HEK293 (cell line): ENCODE measurements at regions not wholly inside any gene's neighbourhood (a gene's known extent, or its start where the extent isn't known, plus 50 kb on each side); places are given as distances from the start of the nearest gene placed in this dataset.
A peak's percentile ranks its signal among the peaks of the same experiment; 100 is the strongest.
"Not testable (repeated sequence)": the region's sequence is repeated elsewhere in the genome, so short reads cannot be mapped to it uniquely, and the experiment has no call there.

Experiments
- CTCF ChIA-PET: fragments of 350-600 bp; formaldehyde crosslinking; extraction: SDS; loops from one replicate; lab custom pipeline; 2021; ENCODE audit warnings: antibody characterized with exemption; lab: Yijun Ruan, JAX
- POLR2A ChIA-PET: fragments of 300-600 bp; formaldehyde crosslinking; extraction: SDS; loops from one replicate; lab custom pipeline; 2020; ENCODE audit warnings: antibody characterized with exemption, inconsistent platforms; lab: Yijun Ruan, JAX
- H3K27ac ChIP-seq: fragments of 200-500 bp; sonication (Bioruptor generic); 2 replicates; pipeline ENCODE4 v1.5.1; 2014; ENCODE audit warnings: low read depth, low read length, control low read depth, inconsistent platforms; ENCODE audit errors: extremely low read depth
- H3K36me3 ChIP-seq, 2 experiments: fragments of 200-500 bp in 1 of 2; sonication (Bioruptor generic) in 1 of 2; 1 replicate in 1 of 2; 2 replicates in 1 of 2; pipeline ENCODE4 v1.5.1; 2014 to 2017; ENCODE audit warnings: inconsistent platforms in 2 of 2, low read length in 2 of 2; ENCODE audit not compliant: control insufficient read depth in 2 of 2, insufficient read depth in 1 of 2
- H3K4me1 ChIP-seq: fragments of 200-500 bp; sonication (Bioruptor generic); 2 replicates; pipeline ENCODE4 v1.5.1; 2014; ENCODE audit warnings: mild to moderate bottlenecking, low read length, inconsistent platforms; ENCODE audit not compliant: control insufficient read depth, insufficient read depth
- H3K4me3 ChIP-seq: 2 replicates; pipeline ENCODE4 v1.5.1; 2011; ENCODE audit warnings: low read depth, mild to moderate bottlenecking, control low read depth, low read length, moderate library complexity
- H3K9me3 ChIP-seq: fragments of 200-500 bp; sonication (Bioruptor generic); 2 replicates; pipeline ENCODE4 v1.5.1; 2014; ENCODE audit warnings: low read depth, low read length, inconsistent platforms; ENCODE audit not compliant: control insufficient read depth, insufficient read depth
- GLIS1 ChIP-seq: fragments of 450-650 bp; formaldehyde crosslinking; IDR thresholded peaks from 2 replicates; pipeline ENCODE4 v1.5.1; 2016; ENCODE audit warnings: missing biosample characterization, missing genetic modification characterization
- ZNF335 ChIP-seq: fragments of 450-650 bp; formaldehyde crosslinking; conservative IDR thresholded peaks from 2 replicates; pipeline ENCODE4 v1.5.1; 2016; ENCODE audit warnings: missing biosample characterization, missing genetic modification characterization
- TF ChIP-seq, protein P1 (sequence below): fragments of 450-650 bp; formaldehyde crosslinking; IDR thresholded peaks from 2 replicates; pipeline ENCODE4 v1.5.1; 2017; ENCODE audit warnings: missing biosample characterization, missing genetic modification characterization
- TF ChIP-seq, protein P2 (sequence below): fragments of 450-650 bp; formaldehyde crosslinking; IDR thresholded peaks from 2 replicates; pipeline ENCODE4 v1.5.1; 2017; ENCODE audit warnings: missing biosample characterization, missing genetic modification characterization
- TF ChIP-seq, protein P3 (sequence below): fragments of 450-650 bp; formaldehyde crosslinking; IDR thresholded peaks from 2 replicates; pipeline ENCODE4 v1.5.1; 2016; ENCODE audit warnings: missing biosample characterization, missing genetic modification characterization

DNA sequence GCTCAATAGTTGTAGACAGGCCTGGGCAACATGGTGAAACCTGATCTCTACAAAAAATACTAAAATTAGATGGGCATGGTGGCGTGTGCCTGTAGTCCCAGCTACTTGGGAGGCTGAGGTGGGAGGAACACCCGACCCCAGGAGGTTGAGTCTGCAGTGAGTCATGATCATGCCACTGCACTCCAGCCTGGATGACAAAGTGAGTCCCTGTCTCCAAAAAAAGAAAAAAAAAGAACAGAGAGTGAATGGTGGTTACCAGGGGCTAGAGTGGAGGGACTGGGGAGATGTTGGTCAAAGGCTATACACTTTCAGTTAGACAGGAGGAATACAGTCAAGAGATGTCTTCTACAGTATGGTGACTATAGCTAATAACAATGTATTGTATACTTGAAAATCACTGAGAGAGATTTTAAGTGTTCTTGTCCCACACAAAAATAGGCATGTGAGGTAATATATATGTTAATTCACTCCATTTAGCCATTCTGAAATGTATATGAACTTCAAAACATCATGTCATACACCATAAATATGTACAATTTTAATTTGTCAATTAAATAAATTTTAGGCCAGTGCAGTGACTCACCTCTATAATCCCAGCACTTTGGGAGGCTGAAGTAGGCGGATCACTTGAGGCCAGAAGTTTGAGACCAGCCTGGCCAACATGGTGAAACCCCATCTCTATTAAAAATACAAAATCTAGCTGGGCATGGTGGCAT, 148.6 kb downstream of the CRLF3 start:
- H3K36me3 ChIP-seq, H3K27ac ChIP-seq, H3K4me1 ChIP-seq, H3K9me3 ChIP-seq, CTCF ChIA-PET, POLR2A ChIA-PET, H3K4me3 ChIP-seq: not testable (repeated sequence)
- TF ChIP-seq GLIS1 (tag by site-specific recombination): peak; percentile 48

DNA sequence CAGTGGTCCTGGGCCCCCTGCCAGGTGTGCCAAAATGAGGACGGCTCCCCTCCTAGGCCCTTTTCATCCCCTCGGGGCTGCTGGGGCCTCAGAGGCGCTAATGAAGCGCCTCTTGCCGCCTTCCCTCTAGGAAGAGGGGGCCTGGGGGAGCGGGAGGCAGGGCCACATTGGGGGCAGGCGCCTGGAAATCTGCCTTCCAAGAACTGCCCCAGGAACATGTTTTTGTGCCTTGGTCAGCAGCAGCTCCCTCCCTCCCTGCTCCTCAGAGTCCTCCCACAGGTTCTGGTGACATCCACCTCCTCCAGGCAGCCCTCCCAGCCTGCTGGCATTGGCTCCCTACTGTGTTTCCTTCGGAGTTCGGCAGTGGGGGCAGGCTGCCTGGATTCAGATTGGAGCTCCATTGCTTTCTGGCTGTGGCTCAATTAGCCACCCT, 155.3 kb downstream of the CRLF3 start:
- H3K27ac ChIP-seq, H3K36me3 ChIP-seq, H3K4me3 ChIP-seq, POLR2A ChIA-PET, CTCF ChIA-PET, H3K4me1 ChIP-seq, H3K9me3 ChIP-seq: not testable (repeated sequence)

DNA sequence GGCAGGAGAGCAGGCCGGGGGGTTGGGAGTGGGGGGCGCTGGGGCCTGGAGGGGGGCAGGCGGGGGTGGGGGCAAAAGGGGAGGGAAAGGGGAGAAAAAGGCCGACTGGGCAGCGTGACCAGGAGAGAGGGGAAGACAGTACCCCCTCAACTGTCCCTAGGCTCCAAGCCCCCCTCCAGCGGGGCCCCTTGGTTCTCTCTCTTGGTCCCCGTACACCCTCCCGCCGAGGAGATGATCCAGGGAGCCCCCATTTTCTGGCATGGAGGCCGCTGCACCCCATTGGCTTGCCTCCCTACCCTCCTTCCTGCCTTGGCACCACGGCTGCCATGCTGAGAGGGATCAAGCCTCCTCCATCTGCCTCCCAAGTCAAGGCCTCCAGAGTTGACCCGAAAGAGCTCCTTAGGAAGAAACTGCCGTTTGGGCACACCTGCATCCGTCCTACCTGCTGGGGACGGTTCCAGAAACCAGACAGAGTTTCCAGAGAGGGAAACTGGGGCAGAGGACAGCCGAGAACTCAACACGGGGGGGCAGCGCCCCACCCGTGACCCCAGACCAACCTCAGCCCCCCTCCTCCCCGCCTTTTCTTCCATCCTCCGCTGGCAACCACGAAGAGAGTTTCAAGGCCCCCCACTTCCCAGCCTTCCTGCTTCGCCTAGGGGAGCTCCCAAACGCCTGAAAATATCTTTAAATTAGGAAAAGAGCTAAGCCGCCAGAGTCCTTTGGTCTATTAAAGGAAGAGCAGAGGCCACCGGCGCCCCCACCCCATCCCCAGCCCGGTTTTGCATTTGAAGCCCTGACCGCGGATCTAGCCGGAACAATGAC, 155.9 kb downstream of the CRLF3 start:
- not testable (repeated sequence) for H3K9me3 ChIP-seq, H3K4me3 ChIP-seq
- TF ChIP-seq, protein P1, sequence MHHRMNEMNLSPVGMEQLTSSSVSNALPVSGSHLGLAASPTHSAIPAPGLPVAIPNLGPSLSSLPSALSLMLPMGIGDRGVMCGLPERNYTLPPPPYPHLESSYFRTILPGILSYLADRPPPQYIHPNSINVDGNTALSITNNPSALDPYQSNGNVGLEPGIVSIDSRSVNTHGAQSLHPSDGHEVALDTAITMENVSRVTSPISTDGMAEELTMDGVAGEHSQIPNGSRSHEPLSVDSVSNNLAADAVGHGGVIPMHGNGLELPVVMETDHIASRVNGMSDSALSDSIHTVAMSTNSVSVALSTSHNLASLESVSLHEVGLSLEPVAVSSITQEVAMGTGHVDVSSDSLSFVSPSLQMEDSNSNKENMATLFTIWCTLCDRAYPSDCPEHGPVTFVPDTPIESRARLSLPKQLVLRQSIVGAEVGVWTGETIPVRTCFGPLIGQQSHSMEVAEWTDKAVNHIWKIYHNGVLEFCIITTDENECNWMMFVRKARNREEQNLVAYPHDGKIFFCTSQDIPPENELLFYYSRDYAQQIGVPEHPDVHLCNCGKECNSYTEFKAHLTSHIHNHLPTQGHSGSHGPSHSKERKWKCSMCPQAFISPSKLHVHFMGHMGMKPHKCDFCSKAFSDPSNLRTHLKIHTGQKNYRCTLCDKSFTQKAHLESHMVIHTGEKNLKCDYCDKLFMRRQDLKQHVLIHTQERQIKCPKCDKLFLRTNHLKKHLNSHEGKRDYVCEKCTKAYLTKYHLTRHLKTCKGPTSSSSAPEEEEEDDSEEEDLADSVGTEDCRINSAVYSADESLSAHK: peak; percentile 98
- TF ChIP-seq, all 188 proteins: peak for 1; not testable (repeated sequence) for 187
- H3K4me1 ChIP-seq, CTCF ChIA-PET, H3K36me3 ChIP-seq, POLR2A ChIA-PET, H3K27ac ChIP-seq: not testable (repeated sequence)

DNA sequence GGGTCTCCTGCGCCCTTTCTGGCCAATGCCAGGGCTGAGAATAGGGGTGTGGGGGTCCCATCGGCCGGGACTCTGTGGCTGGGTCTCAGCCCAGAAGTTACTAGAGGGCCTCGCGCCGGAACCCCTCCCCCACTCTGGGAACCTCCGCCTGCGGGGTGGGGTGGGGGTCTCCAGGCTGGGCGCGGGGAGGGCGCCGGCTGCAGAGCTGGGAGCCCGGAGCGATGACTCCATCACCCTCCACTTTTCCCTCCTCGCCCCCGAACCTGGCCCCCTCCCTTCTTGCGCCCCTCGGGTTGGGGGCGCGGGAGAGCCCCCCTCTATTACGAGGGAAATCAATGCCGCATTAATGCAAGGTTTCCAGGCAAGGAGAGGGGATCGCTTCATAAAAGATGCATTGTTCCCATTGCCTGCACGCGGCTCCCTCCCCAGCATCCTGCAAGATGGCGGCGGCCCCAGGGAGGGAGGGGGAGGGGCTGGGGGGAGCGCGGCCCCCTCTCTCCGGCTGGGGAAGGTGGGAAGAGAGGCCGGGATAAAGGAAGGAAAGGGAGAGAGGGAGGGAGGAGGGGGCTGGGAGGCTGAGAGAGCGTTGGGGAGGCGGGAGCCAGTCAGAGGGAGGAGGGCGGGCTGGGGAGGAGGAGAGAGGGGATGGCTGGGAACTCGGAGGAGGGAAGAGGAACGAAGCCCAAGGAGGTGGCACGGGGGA, 156.7 kb downstream of the CRLF3 start:
- H3K9me3 ChIP-seq, H3K27ac ChIP-seq, H3K36me3 ChIP-seq, POLR2A ChIA-PET, H3K4me1 ChIP-seq, CTCF ChIA-PET: not testable (repeated sequence)
- peak overlapping the region; percentile 26; the same call in 1 of the 2 replicates for H3K4me3 ChIP-seq
- TF ChIP-seq, protein P2, sequence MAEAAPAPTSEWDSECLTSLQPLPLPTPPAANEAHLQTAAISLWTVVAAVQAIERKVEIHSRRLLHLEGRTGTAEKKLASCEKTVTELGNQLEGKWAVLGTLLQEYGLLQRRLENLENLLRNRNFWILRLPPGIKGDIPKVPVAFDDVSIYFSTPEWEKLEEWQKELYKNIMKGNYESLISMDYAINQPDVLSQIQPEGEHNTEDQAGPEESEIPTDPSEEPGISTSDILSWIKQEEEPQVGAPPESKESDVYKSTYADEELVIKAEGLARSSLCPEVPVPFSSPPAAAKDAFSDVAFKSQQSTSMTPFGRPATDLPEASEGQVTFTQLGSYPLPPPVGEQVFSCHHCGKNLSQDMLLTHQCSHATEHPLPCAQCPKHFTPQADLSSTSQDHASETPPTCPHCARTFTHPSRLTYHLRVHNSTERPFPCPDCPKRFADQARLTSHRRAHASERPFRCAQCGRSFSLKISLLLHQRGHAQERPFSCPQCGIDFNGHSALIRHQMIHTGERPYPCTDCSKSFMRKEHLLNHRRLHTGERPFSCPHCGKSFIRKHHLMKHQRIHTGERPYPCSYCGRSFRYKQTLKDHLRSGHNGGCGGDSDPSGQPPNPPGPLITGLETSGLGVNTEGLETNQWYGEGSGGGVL (tag by site-specific recombination): peak; percentile 53; the same call in 1 of the 2 replicates
- TF ChIP-seq, protein P3, sequence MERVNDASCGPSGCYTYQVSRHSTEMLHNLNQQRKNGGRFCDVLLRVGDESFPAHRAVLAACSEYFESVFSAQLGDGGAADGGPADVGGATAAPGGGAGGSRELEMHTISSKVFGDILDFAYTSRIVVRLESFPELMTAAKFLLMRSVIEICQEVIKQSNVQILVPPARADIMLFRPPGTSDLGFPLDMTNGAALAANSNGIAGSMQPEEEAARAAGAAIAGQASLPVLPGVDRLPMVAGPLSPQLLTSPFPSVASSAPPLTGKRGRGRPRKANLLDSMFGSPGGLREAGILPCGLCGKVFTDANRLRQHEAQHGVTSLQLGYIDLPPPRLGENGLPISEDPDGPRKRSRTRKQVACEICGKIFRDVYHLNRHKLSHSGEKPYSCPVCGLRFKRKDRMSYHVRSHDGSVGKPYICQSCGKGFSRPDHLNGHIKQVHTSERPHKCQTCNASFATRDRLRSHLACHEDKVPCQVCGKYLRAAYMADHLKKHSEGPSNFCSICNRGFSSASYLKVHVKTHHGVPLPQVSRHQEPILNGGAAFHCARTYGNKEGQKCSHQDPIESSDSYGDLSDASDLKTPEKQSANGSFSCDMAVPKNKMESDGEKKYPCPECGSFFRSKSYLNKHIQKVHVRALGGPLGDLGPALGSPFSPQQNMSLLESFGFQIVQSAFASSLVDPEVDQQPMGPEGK (tag by site-specific recombination): peak; percentile 48
- peak; percentile 42; the same call in 1 of the 2 replicates for TF ChIP-seq ZNF335 (tag by site-specific recombination)

DNA sequence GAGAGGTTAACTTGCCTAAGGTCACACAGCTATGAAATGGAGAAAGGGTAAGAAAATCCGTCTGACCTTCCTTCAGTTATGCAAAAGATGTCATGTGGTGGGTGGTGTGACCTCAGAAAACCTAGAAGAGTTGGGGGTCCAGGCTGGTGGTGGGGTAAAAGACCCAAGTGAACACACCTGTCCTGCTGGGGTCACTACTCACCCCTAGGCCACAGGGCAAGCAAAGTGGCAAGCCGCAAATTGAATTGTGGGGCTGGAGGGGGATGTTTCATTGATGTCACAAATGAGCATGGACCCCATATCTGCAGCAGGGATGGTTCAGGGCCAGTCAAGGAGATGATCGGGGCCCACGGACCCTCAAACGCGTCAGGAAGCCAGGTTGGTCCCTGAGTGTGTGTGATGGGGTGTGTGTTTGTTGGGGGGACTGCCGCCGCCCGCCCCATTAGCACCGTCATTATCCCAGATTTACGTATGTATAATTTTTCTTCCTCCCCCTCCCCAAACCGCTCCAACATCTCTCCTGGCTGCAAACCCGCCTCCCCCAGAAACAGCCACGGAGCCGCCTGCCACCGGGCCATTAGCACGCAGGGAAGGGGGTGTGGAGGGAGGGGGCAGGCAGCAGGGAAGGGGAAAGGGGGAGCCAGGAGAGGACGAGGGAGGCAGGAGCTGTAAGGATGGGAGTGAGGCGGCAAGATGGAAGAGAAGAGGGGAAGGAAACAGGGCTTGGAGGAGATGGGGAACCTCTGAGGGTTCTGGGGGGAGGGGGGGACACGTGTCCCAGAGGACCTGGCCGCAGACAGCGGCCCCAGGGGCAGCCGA, 157.4 kb downstream of the CRLF3 start:
- CTCF ChIA-PET, H3K36me3 ChIP-seq, H3K4me3 ChIP-seq, H3K27ac ChIP-seq, H3K9me3 ChIP-seq, H3K4me1 ChIP-seq, POLR2A ChIA-PET: not testable (repeated sequence)
